Heart left ventricle (tissue), 16 donors: ENCODE measurements at regions not wholly inside any gene's neighbourhood (a gene's known extent, or its start where the extent isn't known, plus 50 kb on each side); places are given as distances from the start of the nearest gene placed in this dataset.

Experiments
- ATAC-seq, 4 donors: fragments of 200-7000 bp; cut with Tn5 transposase; one replicate each; pipeline ENCODE4 v1.9.1; 2020 to 2022; ENCODE audit warnings: moderate library complexity in 4 of 4, mild to moderate bottlenecking in 3 of 4, moderate number of reproducible peaks in 1 of 4
- DNase-seq, 5 donors: peaks; one replicate each; pipeline ENCODE4 v3.0.0-alpha.2; 2020
- H3K27ac ChIP-seq, 12 donors: fragments of 200-600 bp; sonication (generic) in 4 of 12; one replicate each; pipeline versions ENCODE4 v1.5.0 to v1.8.0; 2016 to 2022; ENCODE audit warnings: mild to moderate bottlenecking in 2 of 12
- H3K27me3 ChIP-seq, 9 donors: fragments of 200-600 bp; sonication (generic) in 2 of 9; one replicate each; pipeline versions ENCODE4 v1.5.1 to v1.8.0; 2016 to 2022; ENCODE audit warnings: mild to moderate bottlenecking in 3 of 9
- H3K36me3 ChIP-seq, 9 donors: fragments of 200-600 bp; sonication (generic) in 2 of 9; one replicate each; pipeline versions ENCODE4 v1.5.0 to v1.8.0; 2018 to 2022; ENCODE audit warnings: mild to moderate bottlenecking in 2 of 9
- H3K4me1 ChIP-seq, 12 donors: fragments of 200-600 bp; sonication (generic) in 4 of 12; one replicate each; pipeline versions ENCODE4 v1.5.0 to v1.8.0; 2016 to 2022; ENCODE audit warnings: mild to moderate bottlenecking in 3 of 12
- H3K4me3 ChIP-seq, 12 donors: fragments of 200-600 bp; sonication (generic) in 4 of 12; one replicate each; pipeline versions ENCODE4 v1.5.0 to v1.8.0; 2017 to 2022; ENCODE audit warnings: mild to moderate bottlenecking in 9 of 12, moderate library complexity in 4 of 12
- H3K9me3 ChIP-seq, 12 donors: fragments of 200-600 bp; sonication (generic) in 4 of 12; one replicate each; pipeline versions ENCODE4 v1.5.0 to v1.8.0; 2016 to 2022; ENCODE audit warnings: mild to moderate bottlenecking in 1 of 12
- POLR2A ChIP-seq, 2 donors: fragments of 450-650 bp; IDR thresholded peaks; one replicate each; pipeline ENCODE4 v1.6.1; 2017; ENCODE audit warnings: antibody characterized with exemption in 2 of 2, mild to moderate bottlenecking in 2 of 2, moderate library complexity in 2 of 2
- WGBS, 4 donors: extraction: QIAGEN DNeasy Blood & Tissue Kit in 2 of 4; methylation state at CpG; one replicate each; pipeline versions ENCODE4 v1.1.5 to v1.1.7; 2013 to 2018; 5-methylcytosine and 5-hydroxymethylcytosine counted together
- intact Hi-C, 10 donors: fragments of 100-400 bp; cut with DNase I; formaldehyde crosslinking; loops; one replicate each; pipeline versions ENCODE4 v1.11.1 to v1.14.2; 2022
- TF ChIP-seq, protein P1 (sequence below), 12 donors: fragments of 200-600 bp; sonication (generic) in 4 of 12; IDR thresholded peaks; one replicate each; pipeline versions ENCODE4 v1.5.0 to v1.8.0; 2018 to 2022; ENCODE audit warnings: antibody characterized with exemption in 12 of 12, mild to moderate bottlenecking in 5 of 12
- donor health status: ischemic (EF 13 %, LVEDD 7.1; RV severe dilation, severe dysfunction).
- donor health status: healthy with polysubstance abuse.
- donor health status: DM: no; HTN: yes; CAD: no.
- donor health status: DM: no; HTN: no; CAD: no.
- donor health status: ischemic (EF 25% LVEDD 6.9; RV normal size, moderate dysfunction).
- donor health status: ischemic (EF 25% LVEDD 5.7; RV mildly dilated, moderate dysfunction).
- donor health status: healthy.
- donor health status: DM: yes; HTN: yes; CAD: no.
- donor health status: ischemic (EF 35%, LVEDD 5.7; RV mildly dilated, moderate dysfunction).
- donor health status: nonischemic (EF 11% LVEDD 7.7; RV severe dilation, severe dysfunction).
- donor health status: DM: yes; HTN: yes; CAD: no.
- donor health status: PGD.
- donor health status: ischemic (EF 29% LVEDD 5.4; RV normal size, mild dysfunction).
- donor health status: nonischemic (EF 23%, LVEDD 6.1; RV moderate dilation, normal function).

DNA sequence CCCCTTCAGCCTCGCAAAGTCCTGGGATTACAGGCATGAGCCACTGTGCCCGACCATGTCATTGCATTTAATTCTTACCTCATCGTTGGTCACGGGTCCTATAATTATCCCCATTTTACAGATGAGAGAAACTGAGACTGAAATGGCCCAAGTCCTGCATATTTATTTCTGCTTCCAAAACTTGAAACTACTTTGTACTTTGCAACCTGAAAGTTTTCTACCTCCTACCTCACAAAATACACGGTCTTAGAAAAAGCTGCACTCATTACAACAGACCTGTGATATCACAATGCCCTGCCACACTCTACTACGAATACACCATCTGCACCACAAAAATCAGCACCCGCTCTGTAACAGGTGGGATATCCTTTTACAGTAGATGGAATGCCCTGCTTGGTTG lies 189.1 kb downstream of the ADAMTS15 start:
- DNase-seq (no peak), ATAC-seq (no peak)
- H3K4me1 ChIP-seq, result peaks cover 0 to 12% (median 2%) of the 10 kb centered on the region in 12 donors

DNA sequence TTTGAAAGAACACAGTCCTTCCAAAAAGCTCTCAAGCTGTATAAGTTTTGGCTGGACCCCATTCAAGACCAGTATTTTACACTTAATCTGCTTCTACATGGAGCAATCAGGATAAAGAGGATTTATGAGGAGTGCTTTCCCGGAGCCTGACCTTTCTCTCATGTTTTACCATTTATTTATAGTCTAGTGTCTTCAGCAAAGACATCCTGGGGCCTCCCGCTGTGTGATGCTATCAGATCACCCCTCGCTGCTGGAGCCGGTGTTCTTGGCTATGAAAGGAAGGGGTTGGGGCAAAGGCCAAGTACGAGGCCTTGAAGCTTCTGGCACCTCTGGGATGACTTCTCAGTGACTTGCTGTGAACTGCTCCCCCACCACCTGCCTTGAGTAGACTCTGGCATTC lies 189.6 kb downstream of the ADAMTS15 start:
- no peaks in the 10 kb centered on the region for H3K27me3 ChIP-seq
- H3K9me3 ChIP-seq, result no peaks in the 10 kb centered on the region
- H3K4me1 ChIP-seq, result peaks cover 0 to 12% (median 2%) of the 10 kb centered on the region in 12 donors
- no peak overlapping the region for H3K27ac ChIP-seq
- intact Hi-C loops, result loop anchor here in 1 of 10 donors (10.0 kb wide), 1 partner anchor 63 kb away; no protein-coding TSS in a partner anchor
- ATAC-seq, result no peak
- DNase-seq, result no peak
- no peaks in the 10 kb centered on the region for H3K36me3 ChIP-seq
- H3K4me3 ChIP-seq, result no peak overlapping the region
- WGBS, 4 donors, result 59 to 67% (median 62%) methylated on average over 5 of the region's 5 CpGs
- TF ChIP-seq POLR2A (IDR thresholded peaks at IDR 0.05), result no peak
- TF ChIP-seq, protein P1, sequence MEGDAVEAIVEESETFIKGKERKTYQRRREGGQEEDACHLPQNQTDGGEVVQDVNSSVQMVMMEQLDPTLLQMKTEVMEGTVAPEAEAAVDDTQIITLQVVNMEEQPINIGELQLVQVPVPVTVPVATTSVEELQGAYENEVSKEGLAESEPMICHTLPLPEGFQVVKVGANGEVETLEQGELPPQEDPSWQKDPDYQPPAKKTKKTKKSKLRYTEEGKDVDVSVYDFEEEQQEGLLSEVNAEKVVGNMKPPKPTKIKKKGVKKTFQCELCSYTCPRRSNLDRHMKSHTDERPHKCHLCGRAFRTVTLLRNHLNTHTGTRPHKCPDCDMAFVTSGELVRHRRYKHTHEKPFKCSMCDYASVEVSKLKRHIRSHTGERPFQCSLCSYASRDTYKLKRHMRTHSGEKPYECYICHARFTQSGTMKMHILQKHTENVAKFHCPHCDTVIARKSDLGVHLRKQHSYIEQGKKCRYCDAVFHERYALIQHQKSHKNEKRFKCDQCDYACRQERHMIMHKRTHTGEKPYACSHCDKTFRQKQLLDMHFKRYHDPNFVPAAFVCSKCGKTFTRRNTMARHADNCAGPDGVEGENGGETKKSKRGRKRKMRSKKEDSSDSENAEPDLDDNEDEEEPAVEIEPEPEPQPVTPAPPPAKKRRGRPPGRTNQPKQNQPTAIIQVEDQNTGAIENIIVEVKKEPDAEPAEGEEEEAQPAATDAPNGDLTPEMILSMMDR (IDR thresholded peaks at IDR 0.05), result no peak

More for the DNA sequence above, 189.1 kb downstream of the ADAMTS15 start:
- intact Hi-C loops, result loop anchor here in 1 of 10 donors (10.0 kb wide), 1 partner anchor 63 kb away; no protein-coding TSS in a partner anchor
- Histone ChIP-seq H3K27ac (no peak overlapping the region), H3K9me3 (no peaks in the 10 kb centered on the region), H3K36me3 (no peaks in the 10 kb centered on the region), H3K27me3 (no peaks in the 10 kb centered on the region), H3K4me3 (no peak overlapping the region)
- 94 to 96% (median 95%) methylated on average over 7 of the region's 7 CpGs for WGBS, 4 donors
- TF ChIP-seq, protein P1 (IDR thresholded peaks at IDR 0.05), result no peak
- no peak for TF ChIP-seq POLR2A (IDR thresholded peaks at IDR 0.05)

DNA sequence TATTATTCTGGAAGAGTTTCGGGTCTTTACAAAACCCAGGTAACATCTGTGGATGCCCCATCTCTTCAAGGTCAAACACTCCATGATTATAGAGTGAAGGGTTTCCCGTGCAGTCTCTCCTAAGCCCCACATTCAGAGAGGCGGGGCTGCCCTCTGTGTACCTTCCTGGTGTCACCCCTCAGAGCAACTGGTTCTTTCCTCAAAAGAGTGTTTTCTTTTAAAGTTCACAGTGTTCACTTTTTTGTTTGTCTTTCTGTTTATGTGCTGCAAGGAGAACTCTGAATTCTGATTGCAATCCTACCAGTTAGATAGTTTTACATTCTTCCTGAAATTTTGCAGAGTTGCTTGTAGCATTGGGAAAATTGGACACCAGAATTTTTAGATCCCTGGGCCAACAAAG lies 190.2 kb downstream of the ADAMTS15 start:
- Histone ChIP-seq H3K27ac (no peak overlapping the region), H3K9me3 (no peaks in the 10 kb centered on the region), H3K36me3 (no peaks in the 10 kb centered on the region), H3K4me3 (no peak overlapping the region), H3K4me1 (peaks cover 0 to 12% (median 2%) of the 10 kb centered on the region in 12 donors), H3K27me3 (no peaks in the 10 kb centered on the region)
- intact Hi-C loops, result loop anchor here in 1 of 10 donors (10.0 kb wide), 1 partner anchor 64 kb away; no protein-coding TSS in a partner anchor
- WGBS, 4 donors, result 85 to 96% (median 91%) methylated on average over 3 of the region's 3 CpGs
- ATAC-seq (no peak), DNase-seq (no peak)
- TF ChIP-seq POLR2A (IDR thresholded peaks at IDR 0.05), result no peak
- TF ChIP-seq, protein P1 (IDR thresholded peaks at IDR 0.05), result no peak

- peak in 3 of 4 donors; percentile 38 to 58 (median 57) for ATAC-seq
- no peak overlapping the region for H3K4me3 ChIP-seq
- no peak for DNase-seq
- intact Hi-C loops, result loop anchor here in 1 of 10 donors (10.0 kb wide), 1 partner anchor 65 kb away; no protein-coding TSS in a partner anchor
- no peak overlapping the region for H3K27ac ChIP-seq
- TF ChIP-seq, protein P1 (IDR thresholded peaks at IDR 0.05), result no peak
- TF ChIP-seq POLR2A (IDR thresholded peaks at IDR 0.05), result no peak
- H3K9me3 ChIP-seq, result no peaks in the 10 kb centered on the region
- H3K36me3 ChIP-seq, result no peaks in the 10 kb centered on the region
- peaks cover 0 to 13% (median 2%) of the 10 kb centered on the region in 12 donors for H3K4me1 ChIP-seq
- no peaks in the 10 kb centered on the region for H3K27me3 ChIP-seq
- WGBS, 4 donors, result 93 to 99% (median 95%) methylated on average over 2 of the region's 2 CpGs
Observed at GRCh38 chr11:130639369-130639768, 190.9 kb downstream of the ADAMTS15 start.
